Gastroesophageal sphincter (tissue), 4 donors: ENCODE measurements at regions not wholly inside any gene's neighbourhood (a gene's known extent, or its start where the extent isn't known, plus 50 kb on each side); places are given as distances from the start of the nearest gene placed in this dataset.
"Not testable (repeated sequence)": the region's sequence is repeated elsewhere in the genome, so short reads cannot be mapped to it uniquely, and the experiment has no call there.

Source experiments
- ATAC-seq: fragments of 150-250 bp; one replicate; pipeline ENCODE4 v1.9.1; 2016; ENCODE audit warnings: mild to moderate bottlenecking, moderate library complexity
- H3K27ac ChIP-seq, 4 donors: fragments of 200-600 bp; sonication (generic) in 3 of 4; 1 replicate in 3 of 4; 2 replicates in 1 of 4; pipeline ENCODE4 v1.5.1; 2016 to 2019
- H3K27me3 ChIP-seq: fragments of 200-600 bp; sonication (generic); one replicate; pipeline ENCODE4 v1.5.1; 2019
- H3K36me3 ChIP-seq, 2 donors: fragments of 200-600 bp; sonication (generic); one replicate each; pipeline ENCODE4 v1.5.1; 2019; ENCODE audit warnings: control low read depth in 1 of 2
- H3K4me1 ChIP-seq, 3 donors: fragments of 200-600 bp; sonication (generic); 1 replicate in 2 of 3; 2 replicates in 1 of 3; pipeline ENCODE4 v1.5.1; 2016 to 2019; ENCODE audit warnings: control low read depth in 2 of 3
- H3K4me3 ChIP-seq, 2 donors: fragments of 200-600 bp; sonication (generic); one replicate each; pipeline ENCODE4 v1.5.1; 2019; ENCODE audit warnings: mild to moderate bottlenecking in 1 of 2, moderate library complexity in 1 of 2
- H3K9me3 ChIP-seq, 3 donors: fragments of 200-600 bp; sonication (generic); one replicate each; pipeline ENCODE4 v1.5.1; 2017 to 2019; ENCODE audit warnings: control low read depth in 2 of 3
- EP300 ChIP-seq: sonication (generic); formaldehyde crosslinking; IDR thresholded peaks from one replicate; pipeline ENCODE4 v1.6.1; 2017; ENCODE audit warnings: antibody characterized with exemption, mild to moderate bottlenecking
- POLR2A ChIP-seq, 2 donors: fragments of 450-650 bp; IDR thresholded peaks; one replicate each; pipeline ENCODE4 v1.6.1; 2017; ENCODE audit warnings: antibody characterized with exemption in 2 of 2, mild to moderate bottlenecking in 2 of 2, moderate library complexity in 1 of 2
- POLR2AphosphoS5 ChIP-seq: sonication (generic); formaldehyde crosslinking; IDR thresholded peaks from one replicate; pipeline ENCODE4 v1.6.1; 2017; ENCODE audit warnings: antibody characterized with exemption
- WGBS, 2 donors: methylation state at CpG; one replicate each; pipeline ENCODE4 v1.1.5; 2018; ENCODE audit warnings: low coverage in 1 of 2; 5-methylcytosine and 5-hydroxymethylcytosine counted together
- TF ChIP-seq, protein P1 (sequence below), 4 experiments: fragments of 200-600 bp in 2 of 4; fragments of 450-650 bp in 2 of 4; sonication (generic) in 1 of 4; IDR thresholded peaks; one replicate each; pipeline ENCODE4 v1.5.1; 2017 to 2019; ENCODE audit warnings: antibody characterized with exemption in 4 of 4, mild to moderate bottlenecking in 2 of 4, moderate library complexity in 2 of 4

DNA sequence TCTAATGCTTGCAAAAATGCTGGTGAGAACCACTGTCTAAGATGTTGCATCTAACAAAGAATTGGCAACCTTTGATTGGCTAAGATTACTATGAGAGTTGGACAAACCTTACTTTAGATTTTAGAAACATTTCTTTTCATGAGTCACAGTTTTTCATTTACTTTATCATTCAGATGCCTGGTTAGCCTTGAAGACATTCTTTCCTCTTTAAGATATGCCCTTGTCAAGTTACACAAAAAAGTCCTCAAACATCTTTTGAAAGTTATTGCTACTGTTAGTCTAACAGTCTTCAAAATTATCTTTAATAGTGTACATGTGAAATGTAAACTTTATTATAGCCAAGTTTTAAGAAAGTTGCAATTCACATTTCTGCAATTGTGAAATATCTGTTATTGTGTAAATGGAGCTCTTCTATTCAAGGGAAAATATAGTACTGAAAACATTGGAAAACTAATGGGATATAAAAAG, 276.3 kb downstream of the RND3 start:
- Histone ChIP-seq H3K4me3 (no peak overlapping the region), H3K36me3 (no peaks in the 10 kb centered on the region), H3K4me1 (peaks cover 0 to 48% (median 0%) of the 10 kb centered on the region in 3 donors), H3K27ac (peak overlapping the region in 1 of 4 donors; percentile 43), H3K27me3 (no peaks in the 10 kb centered on the region), H3K9me3 (no peaks in the 10 kb centered on the region)
- no peak for TF ChIP-seq POLR2AphosphoS5
- TF ChIP-seq, protein P1, sequence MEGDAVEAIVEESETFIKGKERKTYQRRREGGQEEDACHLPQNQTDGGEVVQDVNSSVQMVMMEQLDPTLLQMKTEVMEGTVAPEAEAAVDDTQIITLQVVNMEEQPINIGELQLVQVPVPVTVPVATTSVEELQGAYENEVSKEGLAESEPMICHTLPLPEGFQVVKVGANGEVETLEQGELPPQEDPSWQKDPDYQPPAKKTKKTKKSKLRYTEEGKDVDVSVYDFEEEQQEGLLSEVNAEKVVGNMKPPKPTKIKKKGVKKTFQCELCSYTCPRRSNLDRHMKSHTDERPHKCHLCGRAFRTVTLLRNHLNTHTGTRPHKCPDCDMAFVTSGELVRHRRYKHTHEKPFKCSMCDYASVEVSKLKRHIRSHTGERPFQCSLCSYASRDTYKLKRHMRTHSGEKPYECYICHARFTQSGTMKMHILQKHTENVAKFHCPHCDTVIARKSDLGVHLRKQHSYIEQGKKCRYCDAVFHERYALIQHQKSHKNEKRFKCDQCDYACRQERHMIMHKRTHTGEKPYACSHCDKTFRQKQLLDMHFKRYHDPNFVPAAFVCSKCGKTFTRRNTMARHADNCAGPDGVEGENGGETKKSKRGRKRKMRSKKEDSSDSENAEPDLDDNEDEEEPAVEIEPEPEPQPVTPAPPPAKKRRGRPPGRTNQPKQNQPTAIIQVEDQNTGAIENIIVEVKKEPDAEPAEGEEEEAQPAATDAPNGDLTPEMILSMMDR (IDR thresholded peaks at IDR 0.05): no peak
- TF ChIP-seq POLR2A (IDR thresholded peaks at IDR 0.05): no peak
- TF ChIP-seq EP300: no peak
- ATAC-seq: peak; percentile 70

DNA sequence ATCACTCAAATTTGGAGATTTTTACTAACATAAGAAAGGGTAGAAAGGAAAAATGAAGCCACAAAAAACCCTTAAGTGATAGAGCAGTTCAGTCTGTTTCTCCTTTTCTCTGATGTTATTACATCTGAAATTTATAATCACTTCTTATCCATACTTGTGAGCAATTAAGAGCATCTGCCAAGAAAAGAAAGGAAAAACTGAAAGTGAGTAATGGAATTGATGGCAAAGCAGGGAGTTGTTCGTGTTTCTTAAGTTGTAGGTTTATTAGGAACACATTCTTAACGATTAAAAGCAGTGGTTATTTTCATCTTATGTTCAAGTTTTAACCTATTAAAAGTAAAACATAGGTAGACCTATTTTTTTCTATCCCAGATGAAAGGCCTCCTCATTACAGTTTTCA, 277.7 kb downstream of the RND3 start:
- Histone ChIP-seq H3K36me3 (no peaks in the 10 kb centered on the region), H3K9me3 (no peaks in the 10 kb centered on the region), H3K27me3 (no peaks in the 10 kb centered on the region), H3K4me1 (peaks cover 0 to 48% (median 0%) of the 10 kb centered on the region in 3 donors), H3K27ac (peak overlapping the region in 1 of 4 donors; percentile 15), H3K4me3 (no peak overlapping the region)
- 46% methylated on average over 2 of the region's 2 CpGs for WGBS, 2 donors
- TF ChIP-seq POLR2AphosphoS5 (no peak), POLR2A (IDR thresholded peaks at IDR 0.05) (no peak), EP300 (no peak)
- TF ChIP-seq, protein P1 (IDR thresholded peaks at IDR 0.05): no peak
- no peak for ATAC-seq

DNA sequence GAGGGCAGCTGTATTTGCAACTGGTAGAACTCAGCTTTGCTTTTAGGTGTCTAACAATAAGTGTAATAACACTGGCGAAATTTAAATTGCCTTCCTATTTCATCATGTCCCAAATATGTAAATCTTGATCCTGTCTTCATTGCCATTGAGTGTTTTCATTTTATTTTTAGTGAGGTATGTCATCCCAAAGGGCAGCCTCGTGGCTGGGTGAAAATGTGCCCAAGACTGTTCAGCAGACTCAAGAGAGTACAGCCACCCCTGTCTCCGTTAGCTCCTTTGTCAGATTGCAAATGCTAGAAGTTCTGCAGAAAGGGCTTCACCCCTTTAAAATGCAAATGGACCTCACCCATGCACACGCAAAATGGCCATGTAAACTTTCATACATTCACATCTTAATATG, 278.8 kb downstream of the RND3 start:
- H3K4me3 ChIP-seq: no peak overlapping the region
- H3K36me3 ChIP-seq: no peaks in the 10 kb centered on the region
- no peak for ATAC-seq
- no peaks in the 10 kb centered on the region for H3K27me3 ChIP-seq
- 43 to 67% methylated on average over 4 of the region's 4 CpGs for WGBS, 2 donors
- no peaks in the 10 kb centered on the region for H3K9me3 ChIP-seq
- H3K4me1 ChIP-seq: peaks cover 0 to 48% (median 0%) of the 10 kb centered on the region in 3 donors
- peak overlapping the region in 1 of 4 donors; percentile 37 for H3K27ac ChIP-seq
- TF ChIP-seq EP300 (no peak), POLR2A (IDR thresholded peaks at IDR 0.05) (no peak), POLR2AphosphoS5 (no peak)
- TF ChIP-seq, protein P1 (IDR thresholded peaks at IDR 0.05): no peak

DNA sequence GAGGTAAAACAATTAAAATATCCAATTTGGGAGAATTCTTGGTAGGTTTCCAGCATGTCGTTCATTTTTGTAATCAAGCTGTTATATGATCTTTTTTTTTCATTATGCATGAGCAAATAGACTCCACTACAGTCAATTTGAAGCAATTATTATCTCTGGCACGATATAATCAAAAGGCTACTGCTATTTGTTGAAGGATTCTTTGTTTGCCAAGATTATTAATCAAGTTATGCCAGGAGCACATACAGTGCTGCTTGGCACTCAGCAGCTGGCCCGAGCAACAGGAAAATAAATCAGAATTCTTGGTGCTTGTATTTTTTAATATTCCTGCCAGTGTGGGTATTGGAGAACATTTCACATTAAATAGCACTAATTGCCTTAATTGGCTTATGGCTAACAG, 279.5 kb downstream of the RND3 start:
- TF ChIP-seq EP300 (no peak), POLR2A (IDR thresholded peaks at IDR 0.05) (no peak), POLR2AphosphoS5 (no peak)
- TF ChIP-seq, protein P1 (IDR thresholded peaks at IDR 0.05): no peak
- Histone ChIP-seq H3K27me3 (no peaks in the 10 kb centered on the region), H3K9me3 (no peaks in the 10 kb centered on the region), H3K36me3 (no peaks in the 10 kb centered on the region), H3K4me1 (peaks cover 0 to 48% (median 0%) of the 10 kb centered on the region in 3 donors), H3K4me3 (no peak overlapping the region), H3K27ac (peak overlapping the region in 1 of 4 donors; percentile 37)
- 12 to 34% methylated on average over 3 of the region's 3 CpGs for WGBS, 2 donors
- no peak for ATAC-seq

DNA sequence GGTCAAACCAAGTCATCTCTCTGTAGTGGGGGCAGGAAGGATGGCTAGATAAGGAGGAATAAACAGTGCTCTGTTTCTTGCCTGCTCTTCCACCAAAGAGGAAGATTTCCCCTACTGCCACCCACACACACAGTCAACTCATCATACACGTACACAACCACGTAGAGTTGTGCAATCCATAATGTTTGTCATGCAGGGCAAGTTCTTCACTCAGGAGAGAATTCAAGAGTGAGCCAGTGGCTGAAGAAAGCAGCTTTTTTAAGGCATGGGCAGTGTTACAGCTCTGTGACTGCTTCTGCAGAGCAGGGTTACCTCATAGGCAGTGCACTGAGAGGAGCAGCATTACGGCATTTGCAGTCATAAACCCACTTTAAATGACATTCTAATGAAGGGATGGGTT, 283.0 kb downstream of the RND3 start:
- Histone ChIP-seq H3K36me3 (no peaks in the 10 kb centered on the region), H3K27me3 (no peaks in the 10 kb centered on the region), H3K4me1 (peaks cover 0 to 17% (median 0%) of the 10 kb centered on the region in 3 donors), H3K9me3 (no peaks in the 10 kb centered on the region), H3K27ac (no peak overlapping the region), H3K4me3 (no peak overlapping the region)
- 36% methylated on average over 2 of the region's 3 CpGs; no CpG with 5 or more reads in 1 of the 2 donors for WGBS, 2 donors
- TF ChIP-seq POLR2A (IDR thresholded peaks at IDR 0.05) (no peak), POLR2AphosphoS5 (no peak), EP300 (no peak)
- TF ChIP-seq, protein P1 (IDR thresholded peaks at IDR 0.05): no peak
- no peak for ATAC-seq

DNA sequence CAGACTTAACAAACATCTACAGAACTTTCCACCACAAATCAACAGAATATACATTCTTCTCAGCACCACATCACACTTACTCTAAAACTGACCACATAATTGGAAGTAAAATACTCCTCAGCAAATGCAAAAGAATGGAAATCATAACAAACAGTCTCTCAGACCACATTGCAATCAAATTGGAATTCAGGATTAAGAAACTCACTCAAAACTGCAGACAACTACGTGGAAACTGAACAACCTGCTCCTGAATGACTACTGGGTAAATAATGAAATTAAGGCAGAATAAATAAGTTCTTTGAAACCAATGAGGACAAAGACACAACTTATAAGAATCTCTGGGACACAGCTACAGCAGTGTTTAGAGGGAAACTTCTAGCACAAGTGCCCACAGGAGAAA, 292.7 kb downstream of the RND3 start:
- H3K9me3 ChIP-seq, H3K27me3 ChIP-seq, H3K4me3 ChIP-seq, H3K27ac ChIP-seq, ATAC-seq, H3K36me3 ChIP-seq, H3K4me1 ChIP-seq: not testable (repeated sequence)
- 78 to 86% methylated on average over 1 of the region's 1 CpG for WGBS, 2 donors
